ENCODE measurements at regions not wholly inside any gene's neighbourhood (a gene's known extent, or its start where the extent isn't known, plus 50 kb on each side); places are given as distances from the start of the nearest gene placed in this dataset.
"Not testable (repeated sequence)": the region's sequence is repeated elsewhere in the genome, so short reads cannot be mapped to it uniquely, and the experiment has no call there.

- Mint-ChIP-seq H3K36me3 (no peaks in the 10 kb centered on the region), H3K9me3 (peaks cover 0 to 2% (median 0%) of the 10 kb centered on the region in 3 donors), H3K27ac (no peak overlapping the region), H3K27me3 (no peaks in the 10 kb centered on the region), H3K4me1 (peaks cover 0 to 2% (median 0%) of the 10 kb centered on the region in 3 donors), H3K4me3 (no peak overlapping the region)
These were observed 157.3 kb upstream of the CHAC2 start for GRCh38 chr2:53610260-53610659.

DNA sequence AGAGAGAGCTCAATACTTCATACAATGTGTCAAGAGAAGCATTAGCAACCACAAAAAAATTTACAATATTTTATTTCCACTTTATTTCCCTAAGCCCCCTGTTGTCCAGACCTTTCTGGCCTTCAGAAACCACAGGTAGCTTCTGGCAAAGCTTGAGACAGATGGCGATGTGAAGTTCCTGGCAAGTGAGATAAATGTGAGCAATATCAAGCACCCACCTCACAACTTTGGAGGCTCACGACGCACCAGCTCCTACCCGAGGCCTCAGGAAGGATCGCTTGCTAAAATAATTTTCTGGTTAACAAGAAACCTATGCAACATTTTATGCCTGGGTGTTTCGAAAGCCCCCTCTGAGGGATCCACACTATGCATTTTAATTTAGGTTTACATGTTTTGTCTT is 158.1 kb upstream of the CHAC2 start:
- H3K27ac Mint-ChIP-seq, result no peak overlapping the region
- peaks cover 0 to 2% (median 0%) of the 10 kb centered on the region in 3 donors for H3K9me3 Mint-ChIP-seq
- no peaks in the 10 kb centered on the region for H3K27me3 Mint-ChIP-seq
- no peak overlapping the region for H3K4me3 Mint-ChIP-seq
- H3K4me1 Mint-ChIP-seq, result peaks cover 0 to 2% (median 0%) of the 10 kb centered on the region in 3 donors
- H3K36me3 Mint-ChIP-seq, result no peaks in the 10 kb centered on the region

GRCh38 chr2:53608293-53608692 is 159.3 kb upstream of the CHAC2 start:
- Mint-ChIP-seq H3K27ac (no peak overlapping the region), H3K4me1 (peaks cover 0 to 2% (median 0%) of the 10 kb centered on the region in 3 donors), H3K9me3 (peaks cover 0 to 2% (median 0%) of the 10 kb centered on the region in 3 donors), H3K4me3 (peak overlapping the region in 1 of 4 donors; percentile 10), H3K27me3 (no peaks in the 10 kb centered on the region), H3K36me3 (peaks cover under 1% of the 10 kb centered on the region)

DNA sequence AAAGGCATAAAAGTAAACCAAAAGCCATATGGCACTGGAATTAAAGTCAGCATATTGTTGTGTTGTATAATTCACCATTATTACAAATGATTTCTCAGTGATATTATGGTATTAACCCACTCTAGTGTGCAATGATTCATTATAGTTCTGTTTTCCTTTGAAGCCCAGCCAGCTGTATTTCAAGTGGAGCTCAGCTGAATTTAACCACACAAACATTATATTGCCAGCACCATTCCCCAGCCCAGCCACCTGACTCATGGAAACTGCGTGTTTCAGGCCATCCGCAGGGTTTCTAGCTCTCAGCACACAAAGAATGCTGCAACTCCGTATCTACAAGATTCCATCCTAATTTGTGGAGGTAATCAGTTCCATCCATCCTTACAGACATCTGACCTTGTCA is 166.8 kb upstream of the CHAC2 start:
- Mint-ChIP-seq H3K9me3 (peaks cover 0 to 3% (median 0%) of the 10 kb centered on the region in 3 donors), H3K4me1 (peaks cover 0 to 2% (median 0%) of the 10 kb centered on the region in 3 donors), H3K27me3 (peaks cover 2% of the 10 kb centered on the region), H3K27ac (no peak overlapping the region), H3K4me3 (no peak overlapping the region), H3K36me3 (peaks cover 3% of the 10 kb centered on the region)

GRCh38 chr2:53586733-53587612 is 180.6 kb upstream of the CHAC2 start:
- H3K9me3 Mint-ChIP-seq, H3K27me3 Mint-ChIP-seq, H3K36me3 Mint-ChIP-seq, H3K4me1 Mint-ChIP-seq: not testable (repeated sequence)
- Mint-ChIP-seq H3K27ac (peak overlapping the region in 1 of 3 donors; percentile 67), H3K4me3 (peak overlapping the region in 3 of 4 donors; percentile 41 to 80 (median 74))

DNA sequence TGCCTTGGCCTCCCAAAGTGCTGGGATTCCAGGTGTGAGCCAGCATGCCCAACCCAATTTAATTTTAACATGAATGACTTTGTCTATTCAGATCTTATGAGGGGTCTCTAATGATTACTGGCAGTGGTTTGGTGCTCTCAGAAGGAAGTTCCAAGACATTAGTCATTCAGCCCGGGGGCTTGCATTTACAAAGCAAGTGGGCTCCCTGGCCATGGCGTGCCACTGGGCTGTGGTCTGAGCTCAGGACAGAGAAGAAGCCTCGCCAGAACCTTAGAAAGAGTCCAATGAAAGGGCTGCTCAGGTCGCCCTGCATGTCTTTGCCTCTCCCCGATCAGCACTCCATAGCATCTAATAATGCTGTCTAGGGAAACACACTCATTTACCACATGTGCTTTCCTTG is 182.6 kb upstream of the CHAC2 start:
- H3K4me3 Mint-ChIP-seq, result no peak overlapping the region
- no peaks in the 10 kb centered on the region for H3K9me3 Mint-ChIP-seq
- H3K27me3 Mint-ChIP-seq, result peaks cover 4% of the 10 kb centered on the region
- H3K36me3 Mint-ChIP-seq, result no peaks in the 10 kb centered on the region
- peak overlapping the region in 1 of 3 donors; percentile 57 for H3K27ac Mint-ChIP-seq
- no peaks in the 10 kb centered on the region for H3K4me1 Mint-ChIP-seq

DNA sequence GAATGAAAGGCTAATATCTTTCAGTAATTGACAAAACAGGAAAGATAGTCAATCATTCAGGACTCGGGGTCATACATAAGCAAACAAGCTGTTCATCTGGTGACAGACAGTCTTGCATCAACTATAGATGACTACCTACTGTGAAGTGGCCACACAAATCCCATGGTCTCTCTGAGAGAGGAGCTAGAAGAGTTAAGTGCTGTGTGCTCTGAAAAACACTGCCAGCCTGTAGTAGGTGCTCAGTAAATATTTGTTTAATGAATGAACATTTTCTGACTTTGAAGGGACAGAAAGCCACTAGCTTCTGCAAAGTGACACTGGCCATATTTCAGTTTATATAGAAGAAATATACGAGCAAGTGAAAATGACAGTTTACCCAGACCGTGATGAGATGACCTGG is 184.0 kb upstream of the CHAC2 start:
- Mint-ChIP-seq H3K36me3 (no peaks in the 10 kb centered on the region), H3K27me3 (peaks cover 7% of the 10 kb centered on the region)

DNA sequence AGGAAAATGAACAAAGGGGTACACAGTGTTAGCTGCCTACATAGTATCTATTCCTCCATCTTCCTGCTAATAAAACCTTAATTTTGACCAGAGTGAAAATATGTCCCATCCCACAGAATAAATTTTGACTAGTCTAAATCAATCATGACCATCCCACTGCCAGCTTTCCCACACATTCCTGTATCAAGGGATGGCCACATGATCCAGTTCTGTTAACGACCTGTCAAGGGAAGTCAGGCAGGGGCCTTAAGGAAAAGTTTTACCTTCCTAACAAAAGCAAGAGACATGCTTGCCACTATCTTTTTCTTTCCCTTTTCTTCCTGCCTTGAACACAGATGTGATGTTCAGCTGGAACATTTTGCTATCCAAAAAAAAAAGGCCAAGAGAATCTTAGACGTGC is 185.0 kb upstream of the CHAC2 start:
- no peaks in the 10 kb centered on the region for H3K9me3 Mint-ChIP-seq
- H3K36me3 Mint-ChIP-seq, result no peaks in the 10 kb centered on the region
- peak overlapping the region in 1 of 3 donors; percentile 59 for H3K27ac Mint-ChIP-seq
- H3K4me1 Mint-ChIP-seq, result no peaks in the 10 kb centered on the region
- H3K27me3 Mint-ChIP-seq, result peaks cover 7% of the 10 kb centered on the region
- H3K4me3 Mint-ChIP-seq, result no peak overlapping the region

More for the DNA sequence above, 184.0 kb upstream of the CHAC2 start:
- Mint-ChIP-seq H3K4me1 (no peaks in the 10 kb centered on the region), H3K27ac (no peak overlapping the region), H3K9me3 (no peaks in the 10 kb centered on the region), H3K4me3 (no peak overlapping the region)

GRCh38 chr2:53576166-53576565 is 191.4 kb upstream of the CHAC2 start:
- Mint-ChIP-seq H3K27ac (no peak overlapping the region), H3K4me3 (no peak overlapping the region), H3K36me3 (no peaks in the 10 kb centered on the region), H3K9me3 (no peaks in the 10 kb centered on the region), H3K27me3 (peaks cover 6% of the 10 kb centered on the region), H3K4me1 (no peaks in the 10 kb centered on the region)

DNA sequence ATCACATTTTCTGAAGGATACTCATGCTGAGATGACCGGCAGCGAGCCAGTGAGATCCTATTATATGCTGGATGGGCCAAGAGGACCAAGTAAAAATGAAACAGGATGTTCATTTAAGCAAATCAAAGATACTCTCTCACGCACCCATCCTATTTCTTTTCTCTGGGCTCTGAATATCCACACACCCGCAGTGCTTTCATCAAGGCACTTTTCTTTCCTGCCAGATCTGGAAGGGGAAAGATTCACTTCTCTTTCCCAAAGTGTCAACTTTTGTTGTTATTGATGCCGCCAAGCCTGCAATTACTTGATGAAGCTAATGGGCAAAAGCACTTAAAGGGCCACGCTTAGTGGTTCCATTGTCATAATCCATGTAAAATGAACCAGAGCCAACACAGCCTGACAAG is 191.9 kb upstream of the CHAC2 start:
- H3K4me3 Mint-ChIP-seq, result no peak overlapping the region
- no peaks in the 10 kb centered on the region for H3K4me1 Mint-ChIP-seq
- peaks cover 6% of the 10 kb centered on the region for H3K27me3 Mint-ChIP-seq
- H3K9me3 Mint-ChIP-seq, result no peaks in the 10 kb centered on the region
- no peaks in the 10 kb centered on the region for H3K36me3 Mint-ChIP-seq
- no peak overlapping the region for H3K27ac Mint-ChIP-seq

- no peak overlapping the region for H3K27ac Mint-ChIP-seq
- no peak overlapping the region for H3K4me3 Mint-ChIP-seq
- H3K36me3 Mint-ChIP-seq, result no peaks in the 10 kb centered on the region
- H3K9me3 Mint-ChIP-seq, result no peaks in the 10 kb centered on the region
- peaks cover 0 to 4% (median 0%) of the 10 kb centered on the region in 3 donors for H3K4me1 Mint-ChIP-seq
- H3K27me3 Mint-ChIP-seq, result peaks cover 6% of the 10 kb centered on the region
These were observed 194.9 kb upstream of the CHAC2 start for GRCh38 chr2:53572696-53573095.

DNA sequence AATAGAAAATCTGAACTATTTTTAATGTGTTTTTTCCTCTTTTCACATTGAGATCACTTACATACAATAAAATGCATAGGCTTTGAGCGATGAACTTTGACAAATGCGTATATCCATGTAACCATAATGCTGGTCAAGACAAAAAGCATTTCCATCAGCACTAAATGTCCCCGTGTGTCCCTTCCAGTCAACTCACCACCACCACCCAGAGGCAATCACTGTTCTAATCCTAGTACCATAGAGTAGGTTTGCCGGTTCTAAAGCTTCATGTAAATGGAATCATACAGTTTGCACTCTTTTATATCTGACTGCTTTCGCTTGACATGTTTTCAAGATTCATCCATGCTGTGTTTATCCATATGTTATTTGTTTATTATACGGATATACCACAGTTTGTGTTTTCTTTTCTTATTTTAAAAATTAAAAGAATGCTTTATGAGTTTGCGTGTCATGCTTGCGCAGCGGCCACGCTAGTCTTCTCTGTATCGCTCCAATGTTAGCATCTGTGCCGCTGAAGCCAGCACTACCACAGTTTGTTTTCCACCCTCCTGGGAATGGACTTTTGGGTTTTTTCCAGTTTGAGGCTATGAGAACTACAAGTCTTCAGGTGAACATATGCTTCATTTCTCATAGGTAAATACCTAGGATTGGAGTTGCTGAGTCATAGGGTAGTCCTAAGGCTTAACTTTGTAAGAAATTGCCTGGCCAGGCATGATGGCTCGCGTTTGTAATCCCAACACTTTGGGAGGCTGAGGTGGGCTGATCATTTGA is 197.5 kb upstream of the CHAC2 start:
- Mint-ChIP-seq H3K4me1 (peaks cover 0 to 4% (median 0%) of the 10 kb centered on the region in 3 donors), H3K27ac (no peak overlapping the region), H3K36me3 (no peaks in the 10 kb centered on the region), H3K27me3 (peaks cover 6% of the 10 kb centered on the region), H3K9me3 (no peaks in the 10 kb centered on the region), H3K4me3 (no peak overlapping the region)

DNA sequence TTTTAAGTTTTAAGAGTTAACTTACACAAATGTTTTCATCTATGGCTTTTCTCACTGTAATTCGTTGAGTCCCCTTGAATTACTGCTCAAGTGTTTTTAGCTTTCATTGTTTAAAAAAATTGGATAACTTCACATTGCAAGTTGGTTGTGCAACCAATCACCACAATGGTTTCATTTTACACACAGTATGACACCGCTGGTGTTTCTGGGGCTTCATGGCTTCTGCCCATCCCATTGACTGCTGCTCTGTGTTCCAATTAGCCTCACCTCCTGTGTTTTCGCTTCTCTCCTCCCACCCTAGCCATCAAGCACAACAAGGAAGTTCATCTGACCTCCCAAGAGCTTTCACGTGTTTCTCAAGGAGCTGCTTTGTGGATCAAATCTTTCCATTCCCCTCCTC is 199.1 kb upstream of the CHAC2 start:
- Mint-ChIP-seq H3K4me1 (peaks cover 0 to 4% (median 0%) of the 10 kb centered on the region in 3 donors), H3K27me3 (peaks cover 3% of the 10 kb centered on the region), H3K27ac (no peak overlapping the region), H3K36me3 (no peaks in the 10 kb centered on the region), H3K4me3 (no peak overlapping the region), H3K9me3 (no peaks in the 10 kb centered on the region)

DNA sequence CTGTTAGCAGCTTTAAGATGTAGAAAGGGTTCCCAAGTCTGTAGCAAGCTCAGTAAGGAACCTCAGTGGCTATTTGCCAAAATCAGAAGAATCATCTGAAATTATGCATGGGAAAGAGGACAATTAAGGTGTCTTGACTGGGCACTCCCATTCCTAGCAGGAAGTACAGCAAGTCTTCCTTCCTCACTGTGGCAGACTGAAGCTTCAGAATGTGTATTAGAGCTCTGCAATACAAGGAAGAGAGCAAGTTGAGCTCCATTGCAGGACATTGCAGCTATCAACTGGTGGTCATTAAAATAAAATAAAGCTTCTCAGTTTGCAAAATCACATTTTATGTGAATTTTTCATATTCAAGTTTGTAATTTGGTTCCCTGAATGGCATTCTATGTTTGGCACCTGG is 200.5 kb upstream of the CHAC2 start:
- Mint-ChIP-seq H3K4me3 (no peak overlapping the region), H3K27ac (no peak overlapping the region), H3K36me3 (no peaks in the 10 kb centered on the region), H3K4me1 (peaks cover 0 to 4% (median 0%) of the 10 kb centered on the region in 3 donors), H3K27me3 (peaks cover 3% of the 10 kb centered on the region), H3K9me3 (no peaks in the 10 kb centered on the region)

DNA sequence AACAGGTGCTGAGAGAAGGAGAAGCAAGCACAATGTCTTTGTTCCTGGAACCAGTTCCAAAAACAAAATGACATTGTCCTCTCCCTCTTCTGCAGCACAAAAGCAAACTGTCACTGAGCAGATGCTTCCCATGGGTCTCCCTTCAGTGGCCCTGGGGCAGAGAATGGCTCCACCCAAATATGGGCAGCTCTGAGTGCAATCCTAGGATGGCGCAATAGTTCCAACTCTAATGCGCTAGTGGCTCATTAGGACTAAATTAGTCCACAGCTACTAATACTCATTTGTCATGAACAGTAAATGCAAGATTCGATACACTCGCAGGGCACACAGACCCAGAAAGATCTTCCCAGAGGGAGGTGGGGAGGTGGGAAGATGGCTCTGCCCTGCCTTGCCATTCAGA is 205.2 kb upstream of the CHAC2 start:
- Mint-ChIP-seq H3K27me3 (no peaks in the 10 kb centered on the region), H3K9me3 (peaks cover 0 to 6% (median under 1%) of the 10 kb centered on the region in 3 donors), H3K4me1 (no peaks in the 10 kb centered on the region), H3K27ac (no peak overlapping the region), H3K36me3 (no peaks in the 10 kb centered on the region), H3K4me3 (no peak overlapping the region)

Data from IgD-negative memory B cell (primary cell).